SK-N-SH treated with all-trans-retinoic acid at 6 μM for 48 hours (cell line): ENCODE measurements at regions not wholly inside any gene's neighbourhood (a gene's known extent, or its start where the extent isn't known, plus 50 kb on each side); places are given as distances from the start of the nearest gene placed in this dataset.

Source experiments
- ATAC-seq: fragments of 200-7000 bp; cut with Tn5 transposase; 3 replicates; pipeline ENCODE4 v1.9.1; 2020; ENCODE audit warnings: mild to moderate bottlenecking, moderate library complexity
- ARNTL ChIP-seq: fragments of 450-650 bp; formaldehyde crosslinking; IDR thresholded peaks from 2 replicates; pipeline ENCODE4 v1.5.0; 2020; ENCODE audit warnings: low read depth, mild to moderate bottlenecking, moderate library complexity, borderline replicate concordance
- BACH2 ChIP-seq: fragments of 250-450 bp; sonication (Bioruptor Pico); IDR thresholded peaks from 2 replicates; pipeline ENCODE4 v1.9.0; 2021; ENCODE audit warnings: mild to moderate bottlenecking, borderline replicate concordance
- CREB5 ChIP-seq: fragments of 250-450 bp; sonication (Bioruptor Pico); IDR thresholded peaks from 2 replicates; pipeline ENCODE4 v1.5.1; 2020; ENCODE audit warnings: low read depth, mild to moderate bottlenecking, moderate library complexity
- CSDC2 ChIP-seq: fragments of 250-450 bp; sonication (Bioruptor Pico); IDR thresholded peaks from 2 replicates; pipeline ENCODE4 v1.5.0; 2020; ENCODE audit warnings: mild to moderate bottlenecking, moderate library complexity
- CSRNP3 ChIP-seq: fragments of 250-450 bp; sonication (Bioruptor Pico); IDR thresholded peaks from 2 replicates; pipeline ENCODE4 v1.5.1; 2021; ENCODE audit warnings: mild to moderate bottlenecking, moderate library complexity
- GLIS3 ChIP-seq: fragments of 250-450 bp; sonication (Bioruptor Pico); IDR thresholded peaks from 2 replicates; pipeline ENCODE4 v1.5.0; 2020; ENCODE audit warnings: mild to moderate bottlenecking, moderate library complexity
- ISL1 ChIP-seq: fragments of 250-450 bp; sonication (Bioruptor Pico); IDR thresholded peaks from 2 replicates; pipeline ENCODE4 v2.1.2; 2022; ENCODE audit warnings: mild to moderate bottlenecking, moderate library complexity
- OSR1 ChIP-seq: fragments of 250-450 bp; sonication (Bioruptor Pico); IDR thresholded peaks from 2 replicates; pipeline ENCODE4 v1.8.0; 2022; ENCODE audit warnings: moderate library complexity, mild to moderate bottlenecking, inconsistent platforms
- PATZ1 ChIP-seq: fragments of 250-450 bp; sonication (Bioruptor Pico); IDR thresholded peaks from 2 replicates; pipeline ENCODE4 v1.8.0; 2020; ENCODE audit warnings: mild to moderate bottlenecking, moderate library complexity, borderline replicate concordance
- POU6F1 ChIP-seq: fragments of 250-450 bp; sonication (Bioruptor Pico); IDR thresholded peaks from 2 replicates; pipeline ENCODE4 v1.8.0; 2021; ENCODE audit warnings: low read depth, mild to moderate bottlenecking, moderate library complexity, borderline replicate concordance
- RARB ChIP-seq: fragments of 250-450 bp; sonication (Bioruptor Pico); IDR thresholded peaks from 2 replicates; pipeline ENCODE4 v1.8.0; 2021; ENCODE audit warnings: mild to moderate bottlenecking, moderate library complexity
- SNAI2 ChIP-seq: fragments of 250-450 bp; sonication (Bioruptor Pico); IDR thresholded peaks from 2 replicates; pipeline ENCODE4 v1.5.0; 2020; ENCODE audit warnings: mild to moderate bottlenecking, moderate library complexity
- TCF4 ChIP-seq: fragments of 250-450 bp; sonication (Bioruptor Pico); IDR thresholded peaks from 2 replicates; pipeline ENCODE4 v1.8.0; 2021; ENCODE audit warnings: mild to moderate bottlenecking, moderate library complexity, borderline replicate concordance
- TOX ChIP-seq: fragments of 250-450 bp; sonication (Bioruptor Pico); IDR thresholded peaks from 2 replicates; pipeline ENCODE4 v1.8.0; 2021; ENCODE audit warnings: mild to moderate bottlenecking, moderate library complexity, borderline replicate concordance
- ZC3H10 ChIP-seq: fragments of 250-450 bp; sonication (Bioruptor Pico); IDR thresholded peaks from 2 replicates; pipeline ENCODE4 v1.5.1; 2021; ENCODE audit warnings: mild to moderate bottlenecking, moderate library complexity
- ZFP3 ChIP-seq: fragments of 250-450 bp; sonication (Bioruptor Pico); IDR thresholded peaks from 2 replicates; pipeline ENCODE4 v1.5.0; 2020; ENCODE audit warnings: mild to moderate bottlenecking, moderate library complexity
- ZFP30 ChIP-seq: fragments of 450-650 bp; formaldehyde crosslinking; IDR thresholded peaks from 2 replicates; pipeline ENCODE4 v1.5.0; 2022; ENCODE audit warnings: mild to moderate bottlenecking, moderate library complexity
- ZNF565 ChIP-seq: fragments of 450-650 bp; formaldehyde crosslinking; conservative IDR thresholded peaks from 2 replicates; pipeline ENCODE4 v1.5.0; 2020; ENCODE audit warnings: low read depth, mild to moderate bottlenecking, moderate library complexity
- ZNF70 ChIP-seq: fragments of 450-650 bp; formaldehyde crosslinking; IDR thresholded peaks from 2 replicates; pipeline ENCODE4 v1.5.0; 2020; ENCODE audit warnings: mild to moderate bottlenecking, moderate library complexity
- ZNF8 ChIP-seq: fragments of 450-650 bp; formaldehyde crosslinking; IDR thresholded peaks from 2 replicates; pipeline ENCODE4 v1.5.0; 2020; ENCODE audit warnings: mild to moderate bottlenecking, moderate library complexity

- TF ChIP-seq TOX (no peak), ZFP30 (CRISPR knock-in tag) (no peak), ZNF70 (no peak), PATZ1 (CRISPR knock-in tag) (no peak), CSDC2 (CRISPR knock-in tag) (no peak), ZC3H10 (no peak)
- ATAC-seq, result no peak
Measured at GRCh38 chr16:86709103-86709502, 130.8 kb downstream of the FOXL1 start.

DNA sequence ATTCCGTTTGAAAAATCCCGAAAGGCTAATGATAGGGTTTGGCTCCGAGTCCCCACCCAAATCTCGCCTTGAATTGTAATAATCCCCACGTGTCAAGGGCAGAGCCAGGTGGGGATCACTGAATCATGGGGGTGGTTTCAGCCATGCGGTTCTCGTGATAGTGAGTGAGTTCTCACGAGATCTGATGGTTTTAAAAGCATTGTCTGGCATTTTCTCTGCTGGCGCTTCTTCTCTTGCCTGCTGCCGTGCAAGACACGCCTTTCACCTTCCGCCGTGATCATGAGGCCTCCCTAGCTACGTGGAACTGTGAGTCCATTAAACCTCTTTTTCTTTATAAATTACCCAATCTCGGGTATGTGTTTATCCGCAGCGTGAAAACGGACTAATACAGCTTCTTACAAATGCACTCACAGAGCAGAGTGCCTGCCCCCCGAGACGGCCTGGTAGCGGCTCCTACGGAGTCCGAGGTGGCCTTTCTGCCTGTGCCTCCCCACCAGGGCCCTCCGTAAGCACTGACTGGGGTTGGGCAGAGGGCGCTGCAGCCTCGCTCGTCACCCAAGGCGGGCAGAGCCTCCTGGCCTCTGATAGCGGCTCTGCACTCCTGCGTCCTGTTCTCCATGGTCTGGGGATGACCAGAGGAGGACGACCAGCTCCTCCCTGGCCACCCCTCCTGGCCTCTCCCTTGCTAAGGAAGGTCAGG is 131.7 kb downstream of the FOXL1 start:
- TF ChIP-seq GLIS3 (CRISPR knock-in tag) (no peak), ARNTL (CRISPR knock-in tag) (no peak), BACH2 (no peak), ISL1 (no peak), ZFP3 (CRISPR knock-in tag) (no peak), ZNF8 (no peak), CSDC2 (CRISPR knock-in tag) (no peak), ZNF70 (no peak), ZNF565 (CRISPR knock-in tag) (no peak), ZC3H10 (no peak), CREB5 (no peak), TCF4 (CRISPR knock-in tag) (no peak), RARB (CRISPR knock-in tag) (no peak)
- ATAC-seq, result peak; percentile 93

GRCh38 chr16:86710602-86710950 is 132.2 kb downstream of the FOXL1 start:
- no peak; the same call in 2 of the 3 replicates for ATAC-seq
- TF ChIP-seq PATZ1 (CRISPR knock-in tag) (no peak), ISL1 (no peak), ZNF70 (no peak), ZNF8 (no peak), OSR1 (CRISPR knock-in tag) (no peak), ZC3H10 (no peak), CSRNP3 (no peak)

DNA sequence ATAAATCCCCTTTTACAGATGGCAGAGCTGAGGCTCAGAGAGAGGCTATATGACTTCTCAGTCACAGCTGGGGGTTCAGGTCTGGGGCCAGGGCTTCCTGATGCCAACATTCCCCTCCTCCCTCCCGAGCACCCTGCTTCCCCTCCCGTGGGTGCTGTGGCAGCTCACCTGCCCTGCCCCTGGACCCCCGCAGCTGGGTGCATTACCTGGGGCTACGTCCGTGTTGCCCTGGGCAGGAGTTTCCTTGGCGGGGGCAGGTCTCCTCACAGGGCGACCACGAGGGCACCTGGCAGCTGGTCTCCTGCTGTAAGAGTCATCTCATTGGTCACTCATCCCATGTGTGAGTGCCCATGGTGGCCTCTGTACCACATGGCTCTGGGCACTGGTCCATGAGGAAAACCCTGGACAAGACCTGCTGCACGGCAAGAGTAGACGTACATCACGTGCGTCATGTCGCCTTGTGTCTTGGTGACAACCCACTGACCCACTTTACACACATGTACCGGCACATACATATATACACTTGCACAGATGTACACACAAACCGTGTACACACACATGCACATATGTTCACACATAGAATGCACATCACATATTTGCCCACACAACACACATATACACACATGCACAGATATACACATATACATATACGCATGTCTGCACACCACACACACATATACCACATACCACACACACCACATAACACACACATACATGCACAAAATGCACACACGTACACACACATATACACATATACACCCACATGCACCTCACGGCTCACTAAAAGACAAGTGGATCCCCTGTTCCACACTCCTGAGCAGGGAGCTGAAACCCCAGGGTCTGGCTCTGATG is 134.0 kb downstream of the FOXL1 start:
- TF ChIP-seq SNAI2 (no peak), ZNF565 (CRISPR knock-in tag) (no peak)
- no peak for ATAC-seq

DNA sequence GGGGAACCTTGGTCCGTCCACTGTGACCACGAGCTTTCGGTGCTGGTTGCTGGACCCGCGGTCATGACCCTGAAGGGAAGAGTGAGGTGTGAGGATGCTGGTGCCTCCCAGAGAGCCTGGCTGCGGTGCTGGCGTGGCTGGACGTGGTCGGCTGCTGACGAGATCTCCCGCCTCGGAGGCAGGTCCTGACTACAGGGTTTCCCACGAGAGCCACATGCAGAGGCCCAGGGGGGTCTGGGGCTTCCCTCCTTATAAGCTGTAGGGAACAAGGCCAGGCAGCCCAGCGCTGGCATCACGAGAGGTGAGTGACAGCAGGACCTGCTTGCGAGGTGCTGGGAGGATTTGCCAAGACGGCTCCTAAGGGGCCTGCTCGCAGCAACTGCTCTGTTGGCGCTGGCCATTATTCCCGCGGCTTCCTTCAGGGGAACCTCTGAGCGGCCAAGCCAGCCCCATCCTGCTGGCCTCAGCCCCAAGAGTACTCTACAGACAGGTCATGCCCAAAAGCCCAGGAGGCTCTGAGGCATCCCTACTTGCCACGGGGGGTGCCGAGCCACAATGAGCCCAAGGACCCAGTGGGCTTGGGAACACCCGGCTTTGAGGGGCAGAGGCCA is 134.8 kb downstream of the FOXL1 start:
- no peak for TF ChIP-seq POU6F1 (CRISPR knock-in tag)
- TF ChIP-seq, all 23 proteins: peak for 0
- ATAC-seq, result no peak
